ENCODE measurements at regions not wholly inside any gene's neighbourhood (a gene's known extent, or its start where the extent isn't known, plus 50 kb on each side); places are given as distances from the start of the nearest gene placed in this dataset.

DNA sequence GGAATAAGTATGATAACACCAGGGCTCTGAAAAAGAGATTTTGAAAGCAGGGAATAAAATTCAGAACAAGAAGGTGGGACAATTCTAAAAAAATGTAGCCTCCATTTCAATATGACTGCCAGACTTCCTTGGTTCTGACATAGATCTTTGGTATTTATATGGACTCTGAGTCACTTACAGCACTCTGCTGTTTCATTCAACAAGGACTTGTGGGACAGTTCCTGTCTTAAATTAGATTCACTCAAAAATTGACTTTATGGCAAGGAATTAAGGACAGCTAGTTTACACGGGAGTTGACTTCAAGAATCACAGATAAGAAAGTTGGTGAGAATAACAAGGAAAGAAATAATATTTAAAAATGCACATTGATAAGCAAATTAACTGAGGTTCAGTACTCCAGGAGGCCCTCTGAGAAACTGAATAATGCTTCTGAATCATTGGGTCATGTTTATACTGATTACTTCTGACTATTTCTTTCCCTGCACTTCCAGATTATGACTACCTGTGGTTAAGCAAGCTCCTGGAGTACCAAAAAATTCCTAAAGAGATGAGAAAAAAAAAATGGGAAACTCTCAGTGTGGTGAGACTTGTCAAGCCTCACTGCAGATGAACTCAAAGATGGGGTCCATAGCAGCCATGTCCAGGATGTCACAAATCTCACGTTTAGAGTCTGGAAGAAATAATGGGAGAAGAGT is 828.3 kb upstream of the PIK3C3 start:
- no peak for TF ChIP-seq NANOG (IDR thresholded peaks at IDR 0.05; ENCODE audit: insufficient read depth, low read depth, low read length, poor library complexity, severe bottlenecking)
- no peak for TF ChIP-seq RBBP5 (IDR thresholded peaks at IDR 0.05; ENCODE audit: borderline replicate concordance, low read depth, low read length)

Measured in H1 (cell line).